ENCODE measurements at regions not wholly inside any gene's neighbourhood (a gene's known extent, or its start where the extent isn't known, plus 50 kb on each side); places are given as distances from the start of the nearest gene placed in this dataset.
"Not testable (repeated sequence)": the region's sequence is repeated elsewhere in the genome, so short reads cannot be mapped to it uniquely, and the experiment has no call there.

DNA sequence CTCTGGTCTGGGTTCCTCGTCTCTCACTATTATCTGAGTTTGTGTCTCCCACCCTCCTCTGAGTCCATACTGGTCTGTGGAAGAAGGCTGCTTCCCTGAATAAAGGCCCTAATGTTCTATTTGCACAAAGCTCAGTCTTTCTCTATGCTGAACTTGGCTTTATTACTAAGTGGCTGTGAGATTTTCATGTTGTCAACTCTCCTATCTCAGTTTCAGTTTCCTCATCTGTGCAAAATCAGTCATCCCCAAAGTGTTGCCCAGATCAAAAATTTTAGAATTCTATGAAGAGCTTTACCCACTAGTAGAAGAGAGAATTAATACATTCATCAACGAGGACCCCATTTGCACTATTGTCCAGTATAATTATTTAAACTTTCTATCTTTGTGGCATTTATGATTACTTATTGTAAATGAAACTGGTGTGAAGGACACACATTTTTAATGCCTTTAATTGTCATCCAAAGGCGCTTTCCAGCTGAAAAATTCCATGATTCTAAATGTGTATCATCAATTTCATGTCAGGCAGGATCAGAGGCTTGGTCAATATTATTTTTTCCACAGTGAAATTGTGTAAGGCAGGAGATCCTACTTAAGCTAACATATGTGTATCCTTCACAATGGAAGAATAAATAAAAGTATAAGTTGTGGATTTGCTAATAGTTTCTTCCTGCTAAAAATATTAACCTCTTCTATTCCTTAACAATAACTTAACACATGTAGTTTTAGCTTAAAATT, 79.1 kb upstream of the EEA1 start:
- 0 out of 2 replicates have a peak overlapping the region, but pooled peaks have one; percentile 50 for H2BK120ac ChIP-seq (ENCODE audit: low read depth, low read length)
- H2AFZ ChIP-seq (replicated peaks; ENCODE audit: low read length, poor library complexity): no peak overlapping the region
- BruUV-seq (replicated peaks): no TSS peak
- H3K36me3 ChIP-seq (ENCODE audit: control insufficient read depth, insufficient read depth, low read length): no peaks in the 10 kb centered on the region
- no peak overlapping the region for H3K4me3 ChIP-seq (ENCODE audit: insufficient read depth, low read depth, low read length)
- intact Hi-C loops (cut with micrococcal nuclease): no loop called here
- H3K4ac ChIP-seq (ENCODE audit: low read depth, low read length): no peak overlapping the region
- no peak overlapping the region for H2BK20ac ChIP-seq (ENCODE audit: low read depth, low read length)
- H3K79me1 ChIP-seq (ENCODE audit: low read depth in 1 of 2, low read length in 2 of 2): no peaks in the 10 kb centered on the region
- no peak overlapping the region for H3K4me2 ChIP-seq (ENCODE audit: low read depth, low read length)
- H3K14ac ChIP-seq (replicated peaks; ENCODE audit: low read depth, low read length): no peak overlapping the region
- ChIA-PET POLR2A (ENCODE audit: unreplicated experiment) (no interaction called here), CTCF (interaction anchor here (0.6 kb wide), 2 partner anchors 140 to 409 kb away, joined by 3 to 4 read pairs; no protein-coding TSS in a partner anchor)
- H3K9me1 ChIP-seq (ENCODE audit: insufficient read depth, low read length): no peaks in the 10 kb centered on the region
- ATAC-seq (ENCODE audit: low read depth) (no peak), DNase-seq (no peak)
- no peak overlapping the region for H3K56ac ChIP-seq (ENCODE audit: extremely low read depth, insufficient read depth, low read length)
- no peak overlapping the region for H2BK5ac ChIP-seq (ENCODE audit: low read depth, low read length, poor library complexity, severe bottlenecking)
- H2AK5ac ChIP-seq (ENCODE audit: low read depth, low read length): no peak overlapping the region
- no peaks in the 10 kb centered on the region for H3K9me3 ChIP-seq (ENCODE audit: control insufficient read depth, insufficient read depth, low read length)
- H3K4me1 ChIP-seq (ENCODE audit: control insufficient read depth, insufficient read depth, low read length): 0 out of 2 replicates have a peak, but pooled peaks cover 2% of the 10 kb centered on the region
- no peak overlapping the region for H2AK9ac ChIP-seq (replicated peaks; ENCODE audit: low read depth, low read length, poor library complexity)
- H3K23ac ChIP-seq (ENCODE audit: low read depth, low read length): no peak overlapping the region
- no peak overlapping the region for H3K18ac ChIP-seq (ENCODE audit: low read depth, low read length)
- H4K91ac ChIP-seq (ENCODE audit: insufficient read depth, low read depth, low read length): no peak overlapping the region
- no peak overlapping the region for H3K27ac ChIP-seq (ENCODE audit: insufficient read depth, low read length)
- no peak for TF ChIP-seq SMC3 (IDR thresholded peaks at IDR 0.05; ENCODE audit: low read depth, low read length)
- TF ChIP-seq RFX5 (IDR thresholded peaks at IDR 0.05; ENCODE audit: low read depth, low read length): no peak
- no peak for TF ChIP-seq BHLHE40 (IDR thresholded peaks at IDR 0.05; ENCODE audit: low read depth, low read length)
- H4K20me1 ChIP-seq (ENCODE audit: insufficient read depth, low read length): no peaks in the 10 kb centered on the region
- H2BK15ac ChIP-seq (ENCODE audit: low read depth, low read length): peak overlapping the region; percentile 63; the same call in 1 of the 3 replicates
- WGBS, 2 experiments (ENCODE audit: extremely low coverage in 2 of 2, insufficient read length in 1 of 2): no CpG with 5 or more reads among the region's 3 CpGs
- H4K5ac ChIP-seq (ENCODE audit: low read depth, low read length): no peak overlapping the region
- dilution Hi-C loops (cut with HindIII; ENCODE audit: low sequenced_read_pairs, unreplicated experiment): no loop called here
- H3K9ac ChIP-seq (ENCODE audit: low read depth, low read length): no peak overlapping the region
- in situ Hi-C loops (cut with MboI; ENCODE audit: low sequenced_read_pairs): no loop called here
- no peak overlapping the region for H4K8ac ChIP-seq (ENCODE audit: low read depth in 2 of 2, low read length in 2 of 2)
- H3K27me3 ChIP-seq (ENCODE audit: control insufficient read depth, insufficient read depth, low read length): no peaks in the 10 kb centered on the region

GRCh38 chr12:93008880-93009279, 79.8 kb upstream of the EEA1 start:
- H3K79me1 ChIP-seq (ENCODE audit: low read depth in 1 of 2, low read length in 2 of 2); H3K4me1 ChIP-seq (ENCODE audit: control insufficient read depth, insufficient read depth, low read length); H3K36me3 ChIP-seq (ENCODE audit: control insufficient read depth, insufficient read depth, low read length); H4K8ac ChIP-seq (ENCODE audit: low read depth in 2 of 2, low read length in 2 of 2); H3K27ac ChIP-seq (ENCODE audit: insufficient read depth, low read length); H3K4me3 ChIP-seq (ENCODE audit: insufficient read depth, low read depth, low read length); POLR2A ChIA-PET (ENCODE audit: unreplicated experiment); H4K20me1 ChIP-seq (ENCODE audit: insufficient read depth, low read length); H3K23ac ChIP-seq (ENCODE audit: low read depth, low read length); ATAC-seq (ENCODE audit: low read depth); H2BK15ac ChIP-seq (ENCODE audit: low read depth, low read length); H2BK120ac ChIP-seq (ENCODE audit: low read depth, low read length); H4K5ac ChIP-seq (ENCODE audit: low read depth, low read length); H2BK20ac ChIP-seq (ENCODE audit: low read depth, low read length); H3K9ac ChIP-seq (ENCODE audit: low read depth, low read length); H3K9me1 ChIP-seq (ENCODE audit: insufficient read depth, low read length); H3K56ac ChIP-seq (ENCODE audit: extremely low read depth, insufficient read depth, low read length); H3K14ac ChIP-seq (replicated peaks; ENCODE audit: low read depth, low read length); H2AFZ ChIP-seq (replicated peaks; ENCODE audit: low read length, poor library complexity); dilution Hi-C loops (cut with HindIII; ENCODE audit: low sequenced_read_pairs, unreplicated experiment); in situ Hi-C loops (cut with MboI; ENCODE audit: low sequenced_read_pairs); H3K27me3 ChIP-seq (ENCODE audit: control insufficient read depth, insufficient read depth, low read length); H3K4ac ChIP-seq (ENCODE audit: low read depth, low read length); DNase-seq; H2AK5ac ChIP-seq (ENCODE audit: low read depth, low read length); H3K4me2 ChIP-seq (ENCODE audit: low read depth, low read length); H4K91ac ChIP-seq (ENCODE audit: insufficient read depth, low read depth, low read length); H2AK9ac ChIP-seq (replicated peaks; ENCODE audit: low read depth, low read length, poor library complexity); H3K18ac ChIP-seq (ENCODE audit: low read depth, low read length); H2BK5ac ChIP-seq (ENCODE audit: low read depth, low read length, poor library complexity, severe bottlenecking); BruUV-seq (replicated peaks); intact Hi-C loops (cut with micrococcal nuclease); H3K9me3 ChIP-seq (ENCODE audit: control insufficient read depth, insufficient read depth, low read length): not testable (repeated sequence)
- CTCF ChIA-PET: interaction anchor here (0.6 kb wide), 2 partner anchors 140 to 409 kb away, joined by 3 to 4 read pairs; no protein-coding TSS in a partner anchor
- WGBS, 2 experiments (ENCODE audit: extremely low coverage in 2 of 2, insufficient read length in 1 of 2): 60% methylated on average over 1 of the region's 7 CpGs; no CpG with 5 or more reads in 1 of the 2 experiments

Measured in IMR-90 (cell line).